Transverse colon (tissue), 4 donors: ENCODE measurements at regions not wholly inside any gene's neighbourhood (a gene's known extent, or its start where the extent isn't known, plus 50 kb on each side); places are given as distances from the start of the nearest gene placed in this dataset.

Source experiments
- DNase-seq: peaks from one replicate; pipeline ENCODE4 v3.0.0-alpha.2; 2019
- H3K27ac ChIP-seq, 4 donors: fragments of 200-600 bp; sonication (generic); 2 replicates each; pipeline ENCODE4 v1.5.1; 2016 to 2018; ENCODE audit warnings: inconsistent platforms in 4 of 4
- H3K27me3 ChIP-seq: fragments of 200-600 bp; sonication (generic); 2 replicates; pipeline ENCODE4 v1.5.1; 2017; ENCODE audit warnings: inconsistent platforms
- H3K36me3 ChIP-seq, 4 donors: fragments of 200-600 bp; sonication (generic); 2 replicates each; pipeline ENCODE4 v1.5.1; 2017 to 2019; ENCODE audit warnings: inconsistent platforms in 4 of 4
- H3K4me1 ChIP-seq, 4 donors: fragments of 200-600 bp; sonication (generic); 2 replicates each; pipeline ENCODE4 v1.5.1; 2017 to 2020; ENCODE audit warnings: inconsistent platforms in 4 of 4
- H3K4me3 ChIP-seq, 4 donors: fragments of 200-600 bp; sonication (generic); 1 replicate in 1 of 4; 2 replicates in 3 of 4; pipeline versions ENCODE4 v1.5.1 to v1.6.1; 2017 to 2019; ENCODE audit warnings: inconsistent platforms in 4 of 4
- H3K9me3 ChIP-seq, 2 donors: fragments of 200-600 bp; sonication (generic); 2 replicates each; pipeline ENCODE4 v1.5.1; 2017 to 2019; ENCODE audit warnings: inconsistent platforms in 2 of 2
- CTCF ChIP-seq, 5 experiments: fragments of 200-600 bp in 3 of 5; fragments of 450-650 bp in 2 of 5; sonication (generic) in 3 of 5; IDR thresholded peaks; 1 replicate in 2 of 5; 2 replicates in 3 of 5; pipeline ENCODE4 v1.5.1; 2016 to 2017; ENCODE audit warnings: antibody characterized with exemption in 5 of 5, inconsistent platforms in 3 of 5, mild to moderate bottlenecking in 2 of 5, moderate library complexity in 1 of 5
- EP300 ChIP-seq: sonication (generic); formaldehyde crosslinking; IDR thresholded peaks from one replicate; pipeline ENCODE4 v1.6.1; 2017; ENCODE audit warnings: antibody characterized with exemption, low read depth
- POLR2A ChIP-seq: fragments of 450-650 bp; IDR thresholded peaks from one replicate; pipeline ENCODE4 v1.6.1; 2016; ENCODE audit warnings: antibody characterized with exemption, mild to moderate bottlenecking, moderate library complexity
- POLR2AphosphoS5 ChIP-seq, 3 donors: sonication (generic); formaldehyde crosslinking; IDR thresholded peaks; one replicate each; pipeline ENCODE4 v1.6.1; 2016; ENCODE audit warnings: antibody characterized with exemption in 3 of 3
- WGBS, 2 donors: methylation state at CpG; one replicate each; pipeline ENCODE4 v1.1.5; 2018; ENCODE audit warnings: low coverage in 1 of 2; 5-methylcytosine and 5-hydroxymethylcytosine counted together
- in situ Hi-C, 4 donors: fragments of 200-750 bp; cut with MboI; loops; one replicate each; pipeline versions ENCODE4 v1.15.0 to v1.15.1; 2017; ENCODE audit warnings: low sequenced_read_pairs in 3 of 4, low pct_ligation_motif_present in 1 of 4, low pct_unique_long_range_greater_than_20kb in 1 of 4
- intact Hi-C: fragments of 100-400 bp; cut with DNase I; formaldehyde crosslinking; loops from one replicate; pipeline ENCODE4 v1.15.1; 2023; ENCODE audit warnings: low total_unique reads

DNA sequence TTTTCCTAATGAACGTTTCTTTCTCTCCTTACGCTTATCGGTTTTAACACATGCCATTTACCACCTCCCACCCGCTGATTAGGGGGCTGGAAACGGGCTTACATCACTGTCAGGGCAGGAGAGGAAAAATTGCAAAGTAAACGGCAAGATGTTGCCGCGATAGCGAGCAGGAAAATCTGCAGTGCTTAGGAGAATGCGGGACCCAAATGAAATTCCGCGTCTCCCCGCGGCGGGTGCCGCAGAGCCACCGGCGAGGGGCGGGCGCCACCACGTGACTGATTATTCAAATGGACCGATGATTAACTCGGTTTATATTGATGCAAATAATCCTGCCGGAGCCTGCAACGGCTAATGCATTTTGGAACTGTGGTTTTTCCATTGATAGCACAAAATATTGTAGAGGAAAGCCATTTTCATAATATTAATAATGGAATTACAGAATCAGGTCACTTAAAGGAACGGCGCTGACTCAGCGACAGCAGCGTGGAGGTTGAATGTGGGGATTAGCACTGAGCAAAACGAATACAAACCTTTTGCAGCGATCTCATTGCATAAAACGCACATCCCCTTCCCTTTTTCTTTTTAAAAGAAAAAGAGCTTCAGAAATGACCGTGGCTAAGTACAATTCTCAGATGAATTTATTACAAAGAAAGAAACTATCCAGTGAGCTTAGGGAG is 224.2 kb downstream of the STIM2 start:
- 4 to 9% methylated on average over 23 to 33 of the region's 33 CpGs for WGBS, 2 donors
- Histone ChIP-seq H3K27ac (no peak overlapping the region), H3K9me3 (no peaks in the 10 kb centered on the region), H3K27me3 (peaks cover 49% of the 10 kb centered on the region), H3K36me3 (no peaks in the 10 kb centered on the region), H3K4me1 (peaks cover 0 to 11% (median 3%) of the 10 kb centered on the region in 4 donors), H3K4me3 (peak overlapping the region in 3 of 4 donors; percentile 2 to 27 (median 2))
- intact Hi-C loops (no loop called here), in situ Hi-C loops (no loop called here)
- TF ChIP-seq POLR2A (no peak), POLR2AphosphoS5 (IDR thresholded peaks at IDR 0.05) (no peak), CTCF (IDR thresholded peaks at IDR 0.05) (no peak), EP300 (no peak)
- DNase-seq = peak; percentile 13

- intact Hi-C loops = no loop called here
- no peaks in the 10 kb centered on the region for H3K36me3 ChIP-seq
These were observed 224.8 kb downstream of the STIM2 start for GRCh38 chr4:27085396-27085795.

GRCh38 chr4:27087306-27088045 is 226.8 kb downstream of the STIM2 start:
- intact Hi-C loops = no loop called here

More at GRCh38 chr4:27085396-27085795, 224.8 kb downstream of the STIM2 start:
- TF ChIP-seq CTCF (IDR thresholded peaks at IDR 0.05) (no peak), POLR2A (no peak), POLR2AphosphoS5 (IDR thresholded peaks at IDR 0.05) (no peak), EP300 (no peak)
- Histone ChIP-seq H3K4me1 (peaks cover 0 to 11% (median 3%) of the 10 kb centered on the region in 4 donors), H3K27me3 (peaks cover 54% of the 10 kb centered on the region), H3K4me3 (peak overlapping the region in 2 of 4 donors; percentile 2 to 27), H3K27ac (no peak overlapping the region), H3K9me3 (no peaks in the 10 kb centered on the region)
- WGBS, 2 donors = 49 to 56% methylated on average over 6 to 7 of the region's 7 CpGs
- in situ Hi-C loops = no loop called here
- DNase-seq = no peak

More at GRCh38 chr4:27087306-27088045, 226.8 kb downstream of the STIM2 start:
- no peak for TF ChIP-seq POLR2AphosphoS5 (IDR thresholded peaks at IDR 0.05)
- TF ChIP-seq POLR2A = no peak
- no peak for TF ChIP-seq CTCF (IDR thresholded peaks at IDR 0.05)
- no peak for TF ChIP-seq EP300
- peaks cover 0 to 11% (median 3%) of the 10 kb centered on the region in 4 donors for H3K4me1 ChIP-seq
- H3K36me3 ChIP-seq = no peaks in the 10 kb centered on the region
- peaks cover 63% of the 10 kb centered on the region for H3K27me3 ChIP-seq
- no peaks in the 10 kb centered on the region for H3K9me3 ChIP-seq
- DNase-seq = no peak
- in situ Hi-C loops = no loop called here
- H3K27ac ChIP-seq = no peak overlapping the region
- no peak overlapping the region for H3K4me3 ChIP-seq
- 82 to 92% methylated on average over 7 to 8 of the region's 8 CpGs for WGBS, 2 donors
